Immature natural killer cell (primary cell): ENCODE measurements at regions not wholly inside any gene's neighbourhood (a gene's known extent, or its start where the extent isn't known, plus 50 kb on each side); places are given as distances from the start of the nearest gene placed in this dataset.
"Not testable (repeated sequence)": the region's sequence is repeated elsewhere in the genome, so short reads cannot be mapped to it uniquely, and the experiment has no call there.

ENCODE experiments used
- DNase-seq, 3 donors: peaks; one replicate each; pipeline ENCODE4 v3.0.0; 2022; ENCODE audit warnings: mixed read lengths in 1 of 3
- H3K27ac Mint-ChIP-seq, 6 donors: one replicate each; pipeline ENCODE4 v1.8.0; 2020; ENCODE audit warnings: mixed read lengths in 6 of 6, mild to moderate bottlenecking in 5 of 6, inconsistent platforms in 4 of 6, moderate library complexity in 3 of 6
- H3K27me3 Mint-ChIP-seq, 3 donors: one replicate each; pipeline ENCODE4 v1.8.0; 2020 to 2021; ENCODE audit warnings: low read depth in 3 of 3, mild to moderate bottlenecking in 3 of 3, mixed read lengths in 3 of 3, moderate library complexity in 3 of 3, inconsistent platforms in 1 of 3
- H3K36me3 Mint-ChIP-seq, 3 donors: one replicate each; pipeline ENCODE4 v1.8.0; 2020; ENCODE audit warnings: mixed read lengths in 3 of 3, inconsistent platforms in 2 of 3, mild to moderate bottlenecking in 2 of 3
- H3K4me1 Mint-ChIP-seq, 2 donors: one replicate each; pipeline ENCODE4 v1.8.0; 2020; ENCODE audit warnings: inconsistent platforms in 2 of 2, mild to moderate bottlenecking in 2 of 2, mixed read lengths in 2 of 2, moderate library complexity in 1 of 2
- H3K4me3 Mint-ChIP-seq, 5 donors: one replicate each; pipeline ENCODE4 v1.8.0; 2020; ENCODE audit warnings: mild to moderate bottlenecking in 5 of 5, mixed read lengths in 5 of 5, inconsistent platforms in 3 of 5, moderate library complexity in 3 of 5
- H3K9me3 Mint-ChIP-seq, 6 donors: one replicate each; pipeline ENCODE4 v1.8.0; 2020; ENCODE audit warnings: mild to moderate bottlenecking in 6 of 6, mixed read lengths in 6 of 6, inconsistent platforms in 4 of 6, moderate library complexity in 3 of 6

- peaks cover 0 to 4% (median 2%) of the 10 kb centered on the region in 3 donors for H3K27me3 Mint-ChIP-seq
- H3K4me3 Mint-ChIP-seq = no peak overlapping the region
- H3K9me3 Mint-ChIP-seq = peaks cover 0 to 9% (median 4%) of the 10 kb centered on the region in 6 donors
- DNase-seq = no peak
- H3K4me1 Mint-ChIP-seq = no peaks in the 10 kb centered on the region
- H3K27ac Mint-ChIP-seq = no peak overlapping the region
- no peaks in the 10 kb centered on the region for H3K36me3 Mint-ChIP-seq
These were observed 72.4 kb downstream of the FH start for GRCh38 chr1:241447031-241447644.

DNA sequence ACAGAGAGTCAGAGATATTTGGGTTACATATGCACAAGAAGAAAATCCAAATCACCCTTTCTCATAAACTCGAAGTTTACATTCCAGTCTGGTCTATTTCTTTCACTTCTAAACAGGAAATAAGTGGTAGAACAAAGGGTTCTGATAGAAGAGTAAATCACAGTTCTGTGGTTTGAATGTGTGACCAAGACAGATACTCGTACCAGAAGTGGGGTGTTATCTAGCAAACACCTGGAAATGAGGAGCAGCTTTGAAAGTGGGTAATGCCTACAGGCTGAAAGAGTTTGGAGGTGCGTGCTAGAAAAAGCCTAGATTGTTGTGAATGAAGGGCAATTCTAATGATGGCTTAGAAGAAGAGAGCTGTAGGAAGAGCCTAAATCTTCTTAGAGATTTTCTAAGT is 74.7 kb downstream of the FH start:
- Mint-ChIP-seq H3K9me3 (peaks cover 0 to 9% (median 4%) of the 10 kb centered on the region in 6 donors), H3K27ac (no peak overlapping the region), H3K4me1 (no peaks in the 10 kb centered on the region), H3K36me3 (no peaks in the 10 kb centered on the region), H3K27me3 (peaks cover 0 to 4% (median 2%) of the 10 kb centered on the region in 3 donors), H3K4me3 (no peak overlapping the region)
- no peak for DNase-seq

- Mint-ChIP-seq H3K27ac (no peak overlapping the region), H3K27me3 (peaks cover 0 to 5% (median 2%) of the 10 kb centered on the region in 3 donors), H3K36me3 (no peaks in the 10 kb centered on the region), H3K4me1 (no peaks in the 10 kb centered on the region), H3K9me3 (peaks cover 0 to 9% (median 4%) of the 10 kb centered on the region in 6 donors), H3K4me3 (no peak overlapping the region)
- no peak for DNase-seq
These were observed 76.0 kb downstream of the FH start for GRCh38 chr1:241443561-241443960.

- Mint-ChIP-seq H3K36me3 (no peaks in the 10 kb centered on the region), H3K4me3 (no peak overlapping the region), H3K4me1 (no peaks in the 10 kb centered on the region), H3K27me3 (peaks cover 0 to 5% (median 2%) of the 10 kb centered on the region in 3 donors), H3K9me3 (peaks cover 0 to 9% (median 4%) of the 10 kb centered on the region in 6 donors), H3K27ac (no peak overlapping the region)
- no peak for DNase-seq
These were observed 76.9 kb downstream of the FH start for GRCh38 chr1:241442686-241443085.

DNA sequence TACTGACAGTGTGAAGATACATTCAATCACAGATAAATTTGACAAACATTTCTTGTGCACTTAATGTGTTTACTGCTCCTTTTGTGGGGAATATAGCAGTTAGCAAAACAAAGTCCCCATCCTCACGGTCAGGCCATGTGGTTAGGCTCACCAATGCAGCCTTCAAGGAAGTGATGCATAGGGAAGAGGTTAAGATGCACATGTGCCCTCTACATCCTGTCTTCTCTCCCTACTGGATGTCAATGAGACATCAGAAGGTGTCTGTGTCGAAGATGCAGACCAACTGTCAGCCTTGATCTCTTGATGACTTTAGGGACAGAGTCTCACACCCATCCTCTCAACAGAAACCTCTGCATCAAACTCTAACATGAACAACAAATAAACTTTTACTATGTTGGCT is 78.7 kb downstream of the FH start:
- no peak overlapping the region for H3K27ac Mint-ChIP-seq
- peaks cover 0 to 9% (median 2%) of the 10 kb centered on the region in 6 donors for H3K9me3 Mint-ChIP-seq
- H3K4me3 Mint-ChIP-seq = no peak overlapping the region
- no peak for DNase-seq
- no peaks in the 10 kb centered on the region for H3K36me3 Mint-ChIP-seq
- H3K4me1 Mint-ChIP-seq = no peaks in the 10 kb centered on the region
- peaks cover 2 to 3% (median 2%) of the 10 kb centered on the region in 3 donors for H3K27me3 Mint-ChIP-seq

DNA sequence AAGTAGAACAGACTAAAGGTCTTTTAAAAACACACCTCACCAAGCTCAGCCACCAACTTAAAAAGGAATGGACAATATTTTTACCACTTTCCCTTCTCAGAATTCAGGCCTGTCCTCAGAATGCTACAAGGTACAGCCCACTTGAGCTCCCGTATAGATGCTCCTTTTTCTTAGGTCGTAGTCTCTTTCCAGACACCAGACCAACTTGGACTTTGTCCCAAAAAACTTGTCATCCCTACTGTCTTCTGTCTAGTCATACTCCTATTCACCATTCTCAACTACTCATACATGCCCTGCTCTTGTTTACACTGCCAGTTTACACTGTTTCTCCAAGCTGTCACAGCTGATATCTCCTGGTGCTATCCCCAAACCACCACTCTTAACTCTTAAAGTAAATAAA is 80.9 kb downstream of the FH start:
- not testable (repeated sequence) for H3K36me3 Mint-ChIP-seq, H3K9me3 Mint-ChIP-seq, H3K4me1 Mint-ChIP-seq, H3K27ac Mint-ChIP-seq, H3K4me3 Mint-ChIP-seq, H3K27me3 Mint-ChIP-seq, DNase-seq

- no peak overlapping the region for H3K4me3 Mint-ChIP-seq
- no peak overlapping the region for H3K27ac Mint-ChIP-seq
- H3K36me3 Mint-ChIP-seq = no peaks in the 10 kb centered on the region
- H3K27me3 Mint-ChIP-seq = peaks cover 1 to 8% (median 4%) of the 10 kb centered on the region in 3 donors
- peaks cover 0 to 10% (median 0%) of the 10 kb centered on the region in 6 donors for H3K9me3 Mint-ChIP-seq
- no peak for DNase-seq
- H3K4me1 Mint-ChIP-seq = no peaks in the 10 kb centered on the region
These were observed 75.2 kb upstream of the RGS7 start for GRCh38 chr1:241432241-241432640.

DNA sequence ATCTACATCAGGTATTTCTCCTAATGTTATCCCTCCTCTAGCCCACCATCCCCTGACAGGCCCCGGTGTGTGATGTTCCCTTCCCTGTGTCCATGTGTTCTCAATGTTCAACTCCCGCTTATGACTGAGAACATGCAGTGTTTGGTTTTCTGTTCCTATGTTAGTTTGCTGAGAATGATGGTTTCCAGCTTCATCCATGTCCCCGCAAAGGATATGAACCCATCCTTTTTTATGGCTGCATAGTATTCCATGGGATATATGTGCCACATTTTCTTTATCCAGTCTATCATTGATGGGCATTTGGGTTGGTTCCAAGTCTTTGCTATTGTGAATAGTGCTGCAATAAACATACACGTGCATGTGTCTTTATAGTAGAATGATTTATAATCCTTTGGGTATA is 68.1 kb upstream of the RGS7 start:
- H3K9me3 Mint-ChIP-seq, H3K4me1 Mint-ChIP-seq, H3K27ac Mint-ChIP-seq, DNase-seq, H3K36me3 Mint-ChIP-seq: not testable (repeated sequence)
- peak overlapping the region in 4 of 5 donors; percentile 2 to 51 (median 20) for H3K4me3 Mint-ChIP-seq
- H3K27me3 Mint-ChIP-seq = peaks cover 9 to 18% (median 16%) of the 10 kb centered on the region in 3 donors

DNA sequence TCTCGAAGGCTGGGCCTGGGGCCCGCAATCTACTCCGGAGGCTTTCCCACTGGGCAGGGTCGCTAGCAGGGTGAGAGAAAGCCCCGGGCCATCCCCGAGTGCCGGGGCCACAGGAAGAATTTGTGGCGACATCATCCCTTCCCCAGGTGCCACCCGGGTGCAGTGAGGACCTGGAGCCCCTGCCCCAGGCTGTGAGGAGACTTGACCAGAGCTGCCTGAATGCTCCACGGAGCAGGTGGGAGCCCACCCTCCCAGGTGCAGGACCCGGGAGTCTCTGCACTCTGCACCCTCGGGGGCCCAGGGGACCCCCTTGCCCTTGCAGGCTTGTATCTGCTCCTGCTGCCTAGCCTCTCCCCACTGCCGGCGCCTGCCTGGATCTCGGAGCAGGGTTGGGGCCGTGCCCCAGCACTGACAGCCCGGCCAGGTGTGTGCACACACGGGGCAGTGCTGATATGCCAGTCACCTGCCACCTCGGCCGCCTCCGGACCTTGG is 67.5 kb upstream of the RGS7 start:
- Mint-ChIP-seq H3K27me3 (peaks cover 9 to 19% (median 16%) of the 10 kb centered on the region in 3 donors), H3K27ac (no peak overlapping the region), H3K4me3 (peak overlapping the region in 1 of 5 donors; percentile 3), H3K4me1 (peaks cover 4 to 9% of the 10 kb centered on the region in 2 donors), H3K36me3 (no peaks in the 10 kb centered on the region), H3K9me3 (peaks cover 0 to 10% (median 4%) of the 10 kb centered on the region in 6 donors)
- no peak for DNase-seq

DNA sequence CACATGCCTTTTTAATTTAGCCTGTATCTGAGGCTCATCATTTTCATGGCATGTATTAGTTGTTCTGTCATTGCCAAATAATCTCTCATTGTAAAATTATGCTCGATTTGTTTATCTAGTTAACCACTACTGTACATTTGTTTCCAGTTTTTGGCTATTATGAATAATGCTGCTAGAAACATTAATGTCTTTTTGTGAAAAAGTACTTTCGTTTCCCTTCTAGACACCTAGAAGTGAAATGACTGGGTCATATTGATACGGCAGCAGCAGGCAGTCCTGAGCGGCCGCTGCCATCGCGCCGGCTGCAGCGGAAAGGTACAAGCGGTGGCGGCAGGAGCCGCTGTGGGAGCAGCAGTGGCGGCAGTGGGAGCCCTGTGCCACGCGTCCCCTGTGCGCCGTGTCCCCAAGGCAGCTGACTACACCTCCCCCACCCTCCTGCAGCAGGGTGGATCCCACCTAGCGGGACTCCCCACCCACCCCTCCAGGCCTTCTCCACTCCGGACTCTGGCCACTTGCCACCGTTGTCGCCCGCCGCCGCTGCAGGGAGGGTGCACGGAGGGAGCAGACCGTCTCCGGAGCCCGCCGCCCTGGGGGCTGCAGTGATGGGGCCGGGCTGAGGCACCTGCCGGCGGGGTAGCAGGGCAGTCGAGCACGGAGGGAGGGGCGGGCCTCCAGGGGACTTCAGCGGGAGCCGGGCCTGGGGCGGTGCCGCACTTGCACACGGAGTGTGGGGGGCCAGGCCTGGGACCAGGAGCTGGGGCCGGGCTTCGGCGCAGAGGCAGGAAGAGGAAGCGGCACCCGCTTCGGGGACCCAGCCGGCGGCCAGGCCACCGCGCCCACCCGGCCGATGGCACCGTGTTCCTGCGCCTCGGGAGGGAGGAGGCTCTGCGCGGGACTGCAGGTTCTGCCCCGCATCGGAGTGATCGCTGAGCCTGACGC is 66.8 kb upstream of the RGS7 start:
- Mint-ChIP-seq H3K27ac (no peak overlapping the region), H3K4me1 (peaks cover 4 to 9% of the 10 kb centered on the region in 2 donors), H3K36me3 (no peaks in the 10 kb centered on the region), H3K9me3 (peaks cover 0 to 10% (median 2%) of the 10 kb centered on the region in 6 donors), H3K27me3 (peaks cover 9 to 19% (median 16%) of the 10 kb centered on the region in 3 donors), H3K4me3 (peak overlapping the region; percentile 49 to 76 (median 64))
- peak in 1 of 3 donors; percentile 1 for DNase-seq

- peaks cover 9 to 16% (median 15%) of the 10 kb centered on the region in 3 donors for H3K27me3 Mint-ChIP-seq
- peaks cover 0 to 10% (median under 1%) of the 10 kb centered on the region in 6 donors for H3K9me3 Mint-ChIP-seq
- H3K4me3 Mint-ChIP-seq = no peak overlapping the region
- no peak overlapping the region for H3K27ac Mint-ChIP-seq
- peaks cover 4 to 9% of the 10 kb centered on the region in 2 donors for H3K4me1 Mint-ChIP-seq
- no peak for DNase-seq
- H3K36me3 Mint-ChIP-seq = no peaks in the 10 kb centered on the region
These were observed 65.5 kb upstream of the RGS7 start for GRCh38 chr1:241422470-241422869.

DNA sequence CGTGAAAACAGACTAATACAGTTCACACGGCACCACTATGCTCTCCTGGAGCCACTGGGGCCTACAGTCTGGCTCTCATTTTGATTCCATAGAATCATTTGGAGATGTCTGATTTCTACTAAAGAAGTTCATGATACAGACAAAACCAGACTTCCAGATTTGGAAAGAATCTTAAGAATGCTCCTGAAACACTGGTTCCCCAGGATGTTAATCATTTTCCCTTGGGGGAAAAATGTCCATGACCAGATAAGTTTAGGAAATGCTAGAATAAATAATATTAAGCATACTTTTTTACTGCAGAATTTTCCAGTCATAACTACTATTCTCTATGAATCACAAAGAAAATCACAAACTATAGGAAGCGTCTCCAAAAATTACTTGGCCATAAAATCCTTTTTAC is 63.0 kb upstream of the RGS7 start:
- Mint-ChIP-seq H3K27ac (peak overlapping the region in 1 of 6 donors; percentile 8), H3K9me3 (peaks cover 0 to 2% (median under 1%) of the 10 kb centered on the region in 6 donors), H3K36me3 (no peaks in the 10 kb centered on the region), H3K4me3 (no peak overlapping the region), H3K27me3 (peaks cover 8 to 13% (median 10%) of the 10 kb centered on the region in 3 donors), H3K4me1 (peaks cover 2 to 5% of the 10 kb centered on the region in 2 donors)
- DNase-seq = no peak

DNA sequence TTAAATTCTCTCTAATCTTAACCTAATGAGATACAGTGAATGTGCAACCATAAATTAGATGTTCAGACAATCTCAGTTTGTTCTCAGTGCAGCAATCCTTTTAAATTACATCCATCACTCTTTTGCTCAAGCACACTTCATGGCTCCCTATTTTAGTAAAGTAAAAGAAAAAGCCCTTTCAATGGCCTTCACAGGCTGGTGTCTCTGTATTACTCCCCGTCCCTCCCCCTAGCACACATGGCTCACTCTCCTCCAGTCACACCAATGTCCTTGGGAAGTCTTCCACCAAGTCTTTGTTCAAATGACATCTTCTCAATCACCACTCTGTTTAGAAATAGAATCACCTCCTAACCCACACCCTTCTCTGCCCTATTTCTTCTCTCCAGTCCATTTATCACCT is 60.3 kb upstream of the RGS7 start:
- Mint-ChIP-seq H3K27me3 (peaks cover 2 to 8% (median 3%) of the 10 kb centered on the region in 3 donors), H3K36me3 (no peaks in the 10 kb centered on the region), H3K4me3 (no peak overlapping the region), H3K27ac (no peak overlapping the region), H3K4me1 (no peaks in the 10 kb centered on the region), H3K9me3 (no peaks in the 10 kb centered on the region)
- no peak for DNase-seq

- Mint-ChIP-seq H3K27me3 (peaks cover 0 to 5% (median 0%) of the 10 kb centered on the region in 3 donors), H3K9me3 (peaks cover 0 to 2% (median 0%) of the 10 kb centered on the region in 6 donors), H3K4me1 (no peaks in the 10 kb centered on the region), H3K4me3 (no peak overlapping the region), H3K27ac (no peak overlapping the region), H3K36me3 (no peaks in the 10 kb centered on the region)
- DNase-seq = no peak
These were observed 57.0 kb upstream of the RGS7 start for GRCh38 chr1:241413974-241414373.
